ENCODE measurements at regions not wholly inside any gene's neighbourhood (a gene's known extent, or its start where the extent isn't known, plus 50 kb on each side); places are given as distances from the start of the nearest gene placed in this dataset.
"Not testable (repeated sequence)": the region's sequence is repeated elsewhere in the genome, so short reads cannot be mapped to it uniquely, and the experiment has no call there.

DNA sequence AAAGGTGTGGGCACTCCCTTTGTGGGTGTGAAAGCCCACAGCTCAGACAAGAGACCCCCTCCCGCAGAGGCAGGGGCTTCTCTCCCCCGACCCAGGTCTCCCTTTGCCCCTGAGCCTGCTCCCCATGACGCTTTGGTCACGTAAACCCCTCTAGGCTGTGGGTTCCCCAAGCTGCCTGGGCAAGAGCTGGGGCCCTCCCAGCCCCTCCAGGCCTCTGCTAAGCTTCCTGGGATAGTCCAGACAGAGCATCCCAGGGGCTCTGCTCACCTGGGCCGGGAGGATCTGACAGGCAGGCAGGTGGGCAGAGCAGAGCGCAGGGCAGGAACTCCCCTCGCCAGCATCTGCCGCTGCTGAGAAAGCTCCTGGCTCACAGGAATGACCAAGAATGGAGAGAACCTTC is 177.3 kb downstream of the BANP start:
- Mint-ChIP-seq H3K27me3 (ENCODE audit: low read depth) (no peaks in the 10 kb centered on the region), H3K4me1 (ENCODE audit: low read depth) (no peaks in the 10 kb centered on the region), H3K36me3 (ENCODE audit: low read depth) (no peaks in the 10 kb centered on the region), H3K27ac (no peak overlapping the region), H3K4me3 (ENCODE audit: low read depth) (no peak overlapping the region), H3K9me3 (no peaks in the 10 kb centered on the region)
- no peak for DNase-seq (ENCODE audit: low spot score)
- intact Hi-C loops (cut with micrococcal nuclease), result no loop called here

GRCh38 chr16:88129133-88129532 is 177.9 kb downstream of the BANP start:
- intact Hi-C loops (cut with micrococcal nuclease); H3K27me3 Mint-ChIP-seq (ENCODE audit: low read depth): not testable (repeated sequence)

DNA sequence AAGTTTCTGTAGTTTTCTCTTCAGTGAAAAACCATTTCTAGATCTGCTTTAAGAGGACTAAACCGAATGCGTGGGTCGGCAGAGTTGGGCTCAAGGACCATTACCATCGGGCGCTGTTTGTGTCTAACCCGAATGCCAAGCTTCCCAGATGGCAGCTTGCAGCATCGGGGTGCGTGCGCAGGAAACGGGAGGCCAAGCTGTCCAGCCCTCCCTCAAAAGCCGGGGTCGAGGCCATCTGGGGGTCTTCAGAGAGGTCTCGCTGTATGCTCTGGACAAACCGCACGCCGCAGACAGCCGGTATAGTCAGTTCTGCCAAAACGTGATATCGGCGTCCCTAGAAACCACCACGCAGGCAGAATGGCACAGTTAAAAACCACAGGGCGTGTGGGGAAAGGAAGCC is 178.8 kb downstream of the BANP start:
- intact Hi-C loops (cut with micrococcal nuclease), result no loop called here
- Mint-ChIP-seq H3K4me1 (ENCODE audit: low read depth) (no peaks in the 10 kb centered on the region), H3K36me3 (ENCODE audit: low read depth) (no peaks in the 10 kb centered on the region), H3K4me3 (ENCODE audit: low read depth) (no peak overlapping the region), H3K27me3 (ENCODE audit: low read depth) (no peaks in the 10 kb centered on the region), H3K27ac (no peak overlapping the region), H3K9me3 (no peaks in the 10 kb centered on the region)
- DNase-seq (ENCODE audit: low spot score), result no peak

More at GRCh38 chr16:88129133-88129532, 177.9 kb downstream of the BANP start:
- H3K36me3 Mint-ChIP-seq (ENCODE audit: low read depth); H3K9me3 Mint-ChIP-seq; H3K27ac Mint-ChIP-seq; H3K4me1 Mint-ChIP-seq (ENCODE audit: low read depth); H3K4me3 Mint-ChIP-seq (ENCODE audit: low read depth); DNase-seq (ENCODE audit: low spot score): not testable (repeated sequence)

- DNase-seq (ENCODE audit: low spot score), result no peak
- H3K27me3 Mint-ChIP-seq (ENCODE audit: low read depth), result no peaks in the 10 kb centered on the region
- no peaks in the 10 kb centered on the region for H3K4me1 Mint-ChIP-seq (ENCODE audit: low read depth)
- no peak overlapping the region for H3K27ac Mint-ChIP-seq
- H3K36me3 Mint-ChIP-seq (ENCODE audit: low read depth), result no peaks in the 10 kb centered on the region
- H3K9me3 Mint-ChIP-seq, result no peaks in the 10 kb centered on the region
- no peak overlapping the region for H3K4me3 Mint-ChIP-seq (ENCODE audit: low read depth)
- intact Hi-C loops (cut with micrococcal nuclease), result no loop called here
These were observed 179.4 kb downstream of the BANP start for GRCh38 chr16:88130681-88131080.

DNA sequence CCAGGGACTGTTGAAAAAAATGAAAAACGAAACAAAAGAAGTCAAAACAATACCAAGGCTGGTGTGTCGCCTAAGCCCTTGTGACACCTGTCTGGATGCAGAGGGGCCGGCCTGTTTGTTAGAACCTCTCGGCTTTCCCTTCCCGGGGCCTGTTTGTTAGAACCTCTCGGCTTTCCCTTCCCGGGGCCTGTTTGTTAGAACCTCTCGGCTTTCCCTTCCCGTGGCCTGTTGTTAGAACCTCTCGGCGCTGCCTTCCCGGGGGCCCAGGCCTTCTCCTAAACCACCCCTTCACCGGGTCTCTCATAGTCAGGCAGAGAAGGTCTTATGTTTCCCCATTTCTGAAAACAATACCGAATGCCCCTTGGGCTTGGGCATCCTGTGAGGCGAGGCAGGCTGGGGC is 180.0 kb downstream of the BANP start:
- Mint-ChIP-seq H3K27me3 (ENCODE audit: low read depth) (no peaks in the 10 kb centered on the region), H3K4me3 (ENCODE audit: low read depth) (no peak overlapping the region), H3K9me3 (no peaks in the 10 kb centered on the region), H3K36me3 (ENCODE audit: low read depth) (no peaks in the 10 kb centered on the region), H3K4me1 (ENCODE audit: low read depth) (no peaks in the 10 kb centered on the region), H3K27ac (no peak overlapping the region)
- no peak for DNase-seq (ENCODE audit: low spot score)
- intact Hi-C loops (cut with micrococcal nuclease), result no loop called here

GRCh38 chr16:88131966-88132365 is 180.7 kb downstream of the BANP start:
- Mint-ChIP-seq H3K27ac (no peak overlapping the region), H3K9me3 (no peaks in the 10 kb centered on the region), H3K27me3 (ENCODE audit: low read depth) (no peaks in the 10 kb centered on the region), H3K36me3 (ENCODE audit: low read depth) (no peaks in the 10 kb centered on the region), H3K4me1 (ENCODE audit: low read depth) (no peaks in the 10 kb centered on the region), H3K4me3 (ENCODE audit: low read depth) (no peak overlapping the region)
- intact Hi-C loops (cut with micrococcal nuclease), result no loop called here
- no peak for DNase-seq (ENCODE audit: low spot score)

DNA sequence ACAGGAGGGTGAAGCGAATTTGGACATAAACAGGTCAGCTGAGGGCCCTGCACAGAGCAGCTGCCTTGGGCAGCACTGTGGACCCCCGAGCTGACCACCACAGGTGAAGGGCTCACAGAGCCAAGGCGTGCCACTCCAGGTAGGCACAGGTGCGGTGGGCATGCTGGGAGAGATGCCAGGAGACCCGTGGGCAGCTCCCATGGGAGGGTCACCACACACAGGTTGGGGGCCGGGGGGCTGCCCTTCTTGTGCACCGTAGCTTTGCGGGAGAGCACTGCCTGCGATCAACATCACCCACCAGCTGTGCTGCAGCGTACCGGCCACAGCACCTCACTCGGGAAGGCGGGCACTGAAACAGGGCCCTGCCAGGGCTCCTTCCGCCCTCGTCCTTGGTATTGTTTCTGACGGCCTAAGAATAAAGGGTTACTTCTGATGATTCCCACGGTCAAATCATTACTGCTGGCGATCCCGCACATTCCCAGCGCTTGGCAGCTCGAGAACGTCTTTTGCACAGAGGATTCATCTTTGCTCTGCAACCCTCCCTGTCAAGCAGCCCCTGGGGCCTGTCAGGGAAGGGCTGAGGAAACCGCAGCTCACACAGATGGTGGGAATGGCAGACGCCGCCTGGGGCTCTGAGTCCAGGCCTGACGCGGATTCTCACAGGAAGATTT is 181.7 kb downstream of the BANP start:
- no peak for DNase-seq (ENCODE audit: low spot score)
- Mint-ChIP-seq H3K4me1 (ENCODE audit: low read depth) (no peaks in the 10 kb centered on the region), H3K27ac (no peak overlapping the region), H3K9me3 (peaks cover 6% of the 10 kb centered on the region), H3K27me3 (ENCODE audit: low read depth) (no peaks in the 10 kb centered on the region), H3K4me3 (ENCODE audit: low read depth) (no peak overlapping the region), H3K36me3 (ENCODE audit: low read depth) (no peaks in the 10 kb centered on the region)
- intact Hi-C loops (cut with micrococcal nuclease), result no loop called here

DNA sequence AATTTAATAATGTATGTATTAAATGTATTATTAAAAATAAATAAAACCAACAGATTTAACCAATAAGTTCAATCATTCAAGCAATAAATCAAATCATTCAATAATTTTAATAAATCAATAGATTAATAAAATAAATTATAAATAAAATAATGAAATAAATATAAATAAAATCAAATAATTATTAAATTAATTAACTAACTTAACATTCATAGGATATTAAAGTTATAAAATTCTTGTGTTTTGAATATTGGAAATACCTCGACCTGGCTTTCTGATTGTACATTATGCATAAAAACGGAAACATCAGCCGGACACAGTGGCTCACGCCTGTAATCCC is 182.2 kb downstream of the BANP start:
- no peak overlapping the region for H3K27ac Mint-ChIP-seq
- DNase-seq (ENCODE audit: low spot score), result no peak
- intact Hi-C loops (cut with micrococcal nuclease), result no loop called here
- H3K4me1 Mint-ChIP-seq (ENCODE audit: low read depth), result no peaks in the 10 kb centered on the region
- H3K27me3 Mint-ChIP-seq (ENCODE audit: low read depth), result no peaks in the 10 kb centered on the region
- no peak overlapping the region for H3K4me3 Mint-ChIP-seq (ENCODE audit: low read depth)
- peaks cover 10% of the 10 kb centered on the region for H3K9me3 Mint-ChIP-seq
- no peaks in the 10 kb centered on the region for H3K36me3 Mint-ChIP-seq (ENCODE audit: low read depth)

GRCh38 chr16:88134172-88134898 is 183.1 kb downstream of the BANP start:
- H3K36me3 Mint-ChIP-seq (ENCODE audit: low read depth); intact Hi-C loops (cut with micrococcal nuclease); H3K27ac Mint-ChIP-seq; H3K4me3 Mint-ChIP-seq (ENCODE audit: low read depth); H3K27me3 Mint-ChIP-seq (ENCODE audit: low read depth); DNase-seq (ENCODE audit: low spot score); H3K4me1 Mint-ChIP-seq (ENCODE audit: low read depth): not testable (repeated sequence)
- peaks cover 16% of the 10 kb centered on the region for H3K9me3 Mint-ChIP-seq

DNA sequence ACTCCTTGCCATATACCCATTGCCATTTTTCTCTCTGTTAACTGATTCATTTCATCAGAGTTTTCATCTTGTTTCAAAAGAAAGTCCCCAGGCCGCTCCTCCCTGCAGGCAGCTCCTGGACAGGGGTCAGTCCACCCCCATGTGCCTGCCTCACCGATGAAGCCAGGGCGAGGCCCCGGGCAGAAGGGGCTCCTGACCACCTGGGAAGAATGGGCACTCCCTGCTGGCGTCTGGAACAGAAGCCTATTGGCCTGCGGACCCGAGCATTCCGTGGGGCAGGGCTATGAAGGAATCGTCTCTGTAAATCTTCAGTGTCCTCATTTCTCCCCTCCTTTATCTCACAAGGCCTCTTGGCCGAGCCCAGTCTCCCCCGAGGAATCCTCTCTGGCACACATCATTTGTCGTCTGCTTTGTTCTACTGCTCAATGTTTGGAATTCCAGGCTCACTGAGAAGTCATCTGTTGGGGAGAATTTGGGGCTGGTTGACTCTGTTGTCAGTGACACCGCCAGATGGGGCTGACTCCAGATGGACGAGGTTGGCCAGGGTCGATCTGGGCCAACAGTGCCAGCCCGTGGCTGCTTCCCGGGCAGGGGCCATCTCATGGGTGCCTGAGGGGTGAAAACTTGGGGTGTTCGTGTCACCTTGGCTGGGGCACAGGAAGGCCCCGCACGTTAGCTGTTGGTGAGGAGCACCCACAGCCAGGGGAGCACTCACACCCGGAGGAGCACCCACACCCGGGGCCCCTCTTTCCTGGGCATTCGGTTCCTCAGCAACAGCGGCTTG is 183.9 kb downstream of the BANP start:
- H3K27ac Mint-ChIP-seq; H3K4me3 Mint-ChIP-seq (ENCODE audit: low read depth); intact Hi-C loops (cut with micrococcal nuclease); H3K4me1 Mint-ChIP-seq (ENCODE audit: low read depth); H3K27me3 Mint-ChIP-seq (ENCODE audit: low read depth); DNase-seq (ENCODE audit: low spot score); H3K36me3 Mint-ChIP-seq (ENCODE audit: low read depth): not testable (repeated sequence)
- peaks cover 17% of the 10 kb centered on the region for H3K9me3 Mint-ChIP-seq

DNA sequence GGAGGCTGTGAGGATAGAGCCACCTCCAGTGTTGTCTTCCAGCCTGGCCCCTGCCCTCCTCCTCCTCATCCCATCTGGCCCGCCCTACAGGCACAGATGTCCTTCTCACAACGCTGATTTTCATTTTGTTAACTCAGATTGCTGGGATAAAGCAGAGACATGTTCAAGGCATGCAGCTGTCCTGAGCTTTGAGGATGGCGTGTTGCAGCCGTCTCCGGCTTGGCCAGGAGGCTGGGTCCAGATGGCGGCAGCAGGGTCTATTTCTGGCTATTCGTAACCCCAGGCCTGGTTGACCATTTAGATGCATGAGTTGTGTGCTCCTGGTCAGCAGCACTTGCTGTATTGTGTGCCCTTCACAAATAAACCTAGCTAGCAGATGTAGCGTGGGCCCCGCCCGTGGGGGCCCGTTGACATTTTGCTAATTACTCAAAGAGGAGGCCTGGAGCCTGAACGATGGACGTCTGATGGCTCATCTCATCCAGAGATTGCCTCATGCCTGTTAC is 185.0 kb downstream of the BANP start:
- intact Hi-C loops (cut with micrococcal nuclease); H3K27me3 Mint-ChIP-seq (ENCODE audit: low read depth); H3K27ac Mint-ChIP-seq; H3K36me3 Mint-ChIP-seq (ENCODE audit: low read depth); H3K4me3 Mint-ChIP-seq (ENCODE audit: low read depth); DNase-seq (ENCODE audit: low spot score); H3K4me1 Mint-ChIP-seq (ENCODE audit: low read depth): not testable (repeated sequence)
- peaks cover 19% of the 10 kb centered on the region for H3K9me3 Mint-ChIP-seq

- H3K36me3 Mint-ChIP-seq (ENCODE audit: low read depth); intact Hi-C loops (cut with micrococcal nuclease); H3K27ac Mint-ChIP-seq; H3K27me3 Mint-ChIP-seq (ENCODE audit: low read depth); H3K4me3 Mint-ChIP-seq (ENCODE audit: low read depth); H3K4me1 Mint-ChIP-seq (ENCODE audit: low read depth); DNase-seq (ENCODE audit: low spot score): not testable (repeated sequence)
- H3K9me3 Mint-ChIP-seq, result peaks cover 19% of the 10 kb centered on the region
These were observed 185.7 kb downstream of the BANP start for GRCh38 chr16:88136939-88137338.

- H3K36me3 Mint-ChIP-seq (ENCODE audit: low read depth); DNase-seq (ENCODE audit: low spot score); intact Hi-C loops (cut with micrococcal nuclease); H3K4me3 Mint-ChIP-seq (ENCODE audit: low read depth); H3K27ac Mint-ChIP-seq; H3K27me3 Mint-ChIP-seq (ENCODE audit: low read depth); H3K4me1 Mint-ChIP-seq (ENCODE audit: low read depth): not testable (repeated sequence)
- H3K9me3 Mint-ChIP-seq, result peaks cover 19% of the 10 kb centered on the region
These were observed 187.9 kb downstream of the BANP start for GRCh38 chr16:88139141-88139540.
